Endothelial cell of umbilical vein (primary cell): ENCODE measurements at regions not wholly inside any gene's neighbourhood (a gene's known extent, or its start where the extent isn't known, plus 50 kb on each side); places are given as distances from the start of the nearest gene placed in this dataset.

Experiments
- BruUV-seq: library from RNA; stranded (reverse); fragments of 400-500 nt; replicated peaks from 2 replicates; lab custom pipeline; 2021; lab: Mats Ljungman, UMichigan
- CTCF ChIA-PET: fragments of 300-600, 350-600 bp; sonication (Branson Sonifier 250); formaldehyde crosslinking; loops from one replicate; lab custom pipeline; 2021; ENCODE audit warnings: antibody characterized with exemption, inconsistent platforms; lab: Charles Lee
- POLR2A ChIA-PET: fragments of 300-600, 350-600 bp; sonication (Branson Sonifier 250); formaldehyde crosslinking; loops from one replicate; lab custom pipeline; 2021; ENCODE audit warnings: antibody characterized with exemption, inconsistent platforms; lab: Charles Lee
- DNase-seq: peaks from one replicate; pipeline ENCODE4 v3.0.0-alpha.2; 2011; ENCODE audit warnings: low read depth, low spot score
- FAIRE-seq: peaks from 2 replicates; lab custom pipeline; 2011; peaks lifted over from hg19 to GRCh38; lab: Jason Lieb, UNC
- H2AFZ ChIP-seq: 2 replicates; pipeline ENCODE4 v1.6.0; 2012; ENCODE audit warnings: low read depth, low read length, control low read depth, inconsistent platforms
- H3K27ac ChIP-seq: 2 replicates; pipeline ENCODE4 v1.5.1; 2011; ENCODE audit warnings: low read depth, mild to moderate bottlenecking, control low read depth, low read length, moderate library complexity; ENCODE audit not compliant: insufficient read depth
- H3K27me3 ChIP-seq, 2 experiments: 2 replicates each; pipeline versions ENCODE4 v1.6.0 to v1.6.1; 2011; ENCODE audit warnings: low read length in 2 of 2, mixed read lengths in 1 of 2; ENCODE audit not compliant: control insufficient read depth in 2 of 2, insufficient read depth in 2 of 2
- H3K36me3 ChIP-seq, 2 experiments: 2 replicates in 1 of 2; 3 replicates in 1 of 2; pipeline ENCODE4 v1.5.1; 2011; ENCODE audit warnings: low read length in 2 of 2, mild to moderate bottlenecking in 1 of 2, moderate library complexity in 1 of 2; ENCODE audit not compliant: control insufficient read depth in 2 of 2, insufficient read depth in 2 of 2; ENCODE audit errors: extremely low read depth in 1 of 2
- H3K4me1 ChIP-seq: 3 replicates; pipeline ENCODE4 v1.5.1; 2011; ENCODE audit warnings: mild to moderate bottlenecking, low read length; ENCODE audit not compliant: control insufficient read depth, insufficient read depth; ENCODE audit errors: extremely low read depth
- H3K4me2 ChIP-seq: 2 replicates; pipeline ENCODE4 v1.6.1; 2011; ENCODE audit warnings: low read length, control low read depth, mixed read lengths; ENCODE audit not compliant: insufficient read depth
- H3K4me3 ChIP-seq, 3 experiments: fragments of 200-600 bp in 1 of 3; sonication (generic), shearing (Covaris generic) in 1 of 3; replicated peaks in 1 of 3; 2 replicates each; pipeline ENCODE4 v1.5.1; 2011 to 2016; ENCODE audit warnings: control low read depth in 3 of 3, low read length in 3 of 3, mild to moderate bottlenecking in 2 of 3, inconsistent platforms in 1 of 3, low read depth in 1 of 3, moderate library complexity in 1 of 3; ENCODE audit not compliant: insufficient read depth in 1 of 3
- H3K79me2 ChIP-seq: 2 replicates; pipeline ENCODE4 v1.6.0; 2012; ENCODE audit warnings: low read length, inconsistent platforms; ENCODE audit not compliant: control insufficient read depth, insufficient read depth
- H3K9ac ChIP-seq: replicated peaks from 2 replicates; pipeline ENCODE3; 2011; ENCODE audit warnings: low read length, control low read depth; ENCODE audit not compliant: insufficient read depth; ENCODE audit errors: extremely low read depth
- H3K9me1 ChIP-seq: replicated peaks from 3 replicates; pipeline ENCODE4 v1.6.0; 2011; ENCODE audit warnings: mild to moderate bottlenecking, low read length; ENCODE audit not compliant: control insufficient read depth, insufficient read depth; ENCODE audit errors: extremely low read depth
- H3K9me3 ChIP-seq: replicated peaks from 2 replicates; pipeline ENCODE4 v1.5.1; 2012; ENCODE audit warnings: low read length, inconsistent platforms; ENCODE audit not compliant: control insufficient read depth, insufficient read depth
- H4K20me1 ChIP-seq: replicated peaks from 2 replicates; pipeline ENCODE3; 2011; ENCODE audit warnings: mild to moderate bottlenecking, low read length; ENCODE audit not compliant: control insufficient read depth, insufficient read depth; ENCODE audit errors: extremely low read depth
- CTCF ChIP-seq, 2 donors: IDR thresholded peaks; 1 replicate in 1 of 2; 2 replicates in 1 of 2; pipeline ENCODE4 v1.5.1; 2011; ENCODE audit warnings: low read length in 2 of 2, mild to moderate bottlenecking in 2 of 2, moderate library complexity in 2 of 2, control low read depth in 1 of 2, inconsistent platforms in 1 of 2, low read depth in 1 of 2; ENCODE audit not compliant: insufficient read depth in 1 of 2; ENCODE audit errors: extremely low read depth in 1 of 2
- EZH2 ChIP-seq: IDR thresholded peaks from 2 replicates; pipeline ENCODE4 v1.6.1; 2012; ENCODE audit warnings: borderline replicate concordance, low read depth, mild to moderate bottlenecking, moderate library complexity, low read length, inconsistent platforms; ENCODE audit not compliant: severe bottlenecking
- FOS ChIP-seq: IDR thresholded peaks from 2 replicates; pipeline ENCODE4 v1.6.1; 2011; ENCODE audit warnings: mild to moderate bottlenecking, low read length, moderate library complexity, borderline replicate concordance; ENCODE audit not compliant: insufficient read depth
- GATA2 ChIP-seq: IDR thresholded peaks from 2 replicates; pipeline ENCODE4 v1.7.0; 2011; ENCODE audit warnings: low read depth, mild to moderate bottlenecking, moderate library complexity, mixed read lengths, low read length; ENCODE audit not compliant: insufficient read length, insufficient read depth
- JUN ChIP-seq: IDR thresholded peaks from 2 replicates; pipeline ENCODE4 v1.6.1; 2011; ENCODE audit warnings: borderline replicate concordance, low read depth; ENCODE audit not compliant: insufficient read length, insufficient read depth
- MAX ChIP-seq: IDR thresholded peaks from 2 replicates; pipeline ENCODE4 v1.6.1; 2011; ENCODE audit not compliant: insufficient read depth, insufficient read length
- MYC ChIP-seq: IDR thresholded peaks from one replicate; pipeline ENCODE4 v1.6.1; 2011; ENCODE audit warnings: mild to moderate bottlenecking, low read depth, low read length
- POLR2A ChIP-seq: IDR thresholded peaks from 2 replicates; pipeline ENCODE4 v1.6.1; 2012; ENCODE audit warnings: low read depth, mild to moderate bottlenecking, control low read depth, low read length
- POLR2AphosphoS5 ChIP-seq: IDR thresholded peaks from 2 replicates; pipeline ENCODE4 v1.6.1; 2012; ENCODE audit warnings: low read depth, mild to moderate bottlenecking, control low read depth, low read length, moderate library complexity; ENCODE audit not compliant: insufficient read depth
- dilution Hi-C: fragments of 300-500 bp; cut with MboI; formaldehyde crosslinking; loops from one replicate; pipeline ENCODE4 v1.15.0; 2019; ENCODE audit warnings: low sequenced_read_pairs; ENCODE audit not compliant: extremely low pct_ligation_motif_present
- intact Hi-C: fragments of 100-400 bp; cut with micrococcal nuclease; formaldehyde crosslinking; loops from one replicate; pipeline ENCODE4 v1.10.0; 2022

GRCh38 chr11:104688731-104689130, 209.5 kb downstream of the CASP12 start:
- dilution Hi-C loops (no loop called here), intact Hi-C loops (no loop called here)
- no peaks in the 10 kb centered on the region for H3K9me3 ChIP-seq
- H3K9me1 ChIP-seq = no peaks in the 10 kb centered on the region
- no peaks in the 10 kb centered on the region for H3K27me3 ChIP-seq
- no peak for DNase-seq
- no peak overlapping the region for H3K27ac ChIP-seq
- no peak overlapping the region for H3K9ac ChIP-seq
- no peaks in the 10 kb centered on the region for H4K20me1 ChIP-seq
- H3K4me3 ChIP-seq = no peak overlapping the region
- TF ChIP-seq JUN (no peak), POLR2A (no peak), MAX (no peak), EZH2 (no peak), MYC (no peak), GATA2 (no peak), POLR2AphosphoS5 (no peak), CTCF (IDR thresholded peaks at IDR 0.05; ENCODE audit: extremely low read depth in 1 of 2, insufficient read depth in 1 of 2, low read depth in 1 of 2, low read length in 2 of 2) (no peak), FOS (no peak)
- H3K79me2 ChIP-seq = no peaks in the 10 kb centered on the region
- H3K4me2 ChIP-seq = no peak overlapping the region
- FAIRE-seq = no peak
- ChIA-PET CTCF (interaction anchor here (1.9 kb wide), 1 partner anchor 9 kb away, joined by 4 read pairs; no protein-coding TSS in a partner anchor), POLR2A (no interaction called here)
- H3K4me1 ChIP-seq = no peaks in the 10 kb centered on the region
- no TSS peak for BruUV-seq
- H3K36me3 ChIP-seq = no peaks in the 10 kb centered on the region
- no peak overlapping the region for H2AFZ ChIP-seq
